IPS DF 4.7 (cell line): ENCODE measurements at regions not wholly inside any gene's neighbourhood (a gene's known extent, or its start where the extent isn't known, plus 50 kb on each side); places are given as distances from the start of the nearest gene placed in this dataset.

ENCODE experiments used
- DNase-seq: peaks from one replicate; pipeline ENCODE4 v3.0.0-alpha.2; 2013; ENCODE audit warnings: low spot score; ENCODE audit errors: extremely low read depth

GRCh38 chr17:71458322-71458721, 662.5 kb upstream of the SOX9 start:
- DNase-seq = no peak

GRCh38 chr17:71460943-71461342, 659.9 kb upstream of the SOX9 start:
- DNase-seq = no peak

GRCh38 chr17:71461498-71462169, 659.2 kb upstream of the SOX9 start:
- DNase-seq = no peak

GRCh38 chr17:71464241-71464640, 656.6 kb upstream of the SOX9 start:
- no peak for DNase-seq

- DNase-seq = no peak
Observed at GRCh38 chr17:71464751-71465150, 656.1 kb upstream of the SOX9 start.

- no peak for DNase-seq
Observed at GRCh38 chr17:71467719-71468118, 653.1 kb upstream of the SOX9 start.

GRCh38 chr17:71470062-71470461, 650.8 kb upstream of the SOX9 start:
- no peak for DNase-seq

- peak; percentile 71 for DNase-seq
Observed at GRCh38 chr17:71472809-71473789, 647.7 kb upstream of the SOX9 start.

- DNase-seq = no peak
Observed at GRCh38 chr17:71477356-71477755, 643.5 kb upstream of the SOX9 start.

- no peak for DNase-seq
Observed at GRCh38 chr17:71480099-71480498, 640.7 kb upstream of the SOX9 start.

- no peak for DNase-seq
Observed at GRCh38 chr17:71482625-71483024, 638.2 kb upstream of the SOX9 start.

GRCh38 chr17:71484546-71484945, 636.3 kb upstream of the SOX9 start:
- DNase-seq = no peak

GRCh38 chr17:71485426-71485825, 635.4 kb upstream of the SOX9 start:
- DNase-seq = no peak

- no peak for DNase-seq
Observed at GRCh38 chr17:71486261-71486660, 634.6 kb upstream of the SOX9 start.

- DNase-seq = no peak
Observed at GRCh38 chr17:71488851-71489250, 632.0 kb upstream of the SOX9 start.

GRCh38 chr17:71494062-71494855, 626.6 kb upstream of the SOX9 start:
- DNase-seq = no peak

GRCh38 chr17:71495420-71495819, 625.4 kb upstream of the SOX9 start:
- no peak for DNase-seq

GRCh38 chr17:71496552-71496951, 624.3 kb upstream of the SOX9 start:
- no peak for DNase-seq

- no peak for DNase-seq
Observed at GRCh38 chr17:71500761-71501555, 619.9 kb upstream of the SOX9 start.

GRCh38 chr17:71501711-71502110, 619.1 kb upstream of the SOX9 start:
- no peak for DNase-seq

- DNase-seq = no peak
Observed at GRCh38 chr17:71502443-71502842, 618.4 kb upstream of the SOX9 start.
